ENCODE measurements at regions not wholly inside any gene's neighbourhood (a gene's known extent, or its start where the extent isn't known, plus 50 kb on each side); places are given as distances from the start of the nearest gene placed in this dataset.

DNA sequence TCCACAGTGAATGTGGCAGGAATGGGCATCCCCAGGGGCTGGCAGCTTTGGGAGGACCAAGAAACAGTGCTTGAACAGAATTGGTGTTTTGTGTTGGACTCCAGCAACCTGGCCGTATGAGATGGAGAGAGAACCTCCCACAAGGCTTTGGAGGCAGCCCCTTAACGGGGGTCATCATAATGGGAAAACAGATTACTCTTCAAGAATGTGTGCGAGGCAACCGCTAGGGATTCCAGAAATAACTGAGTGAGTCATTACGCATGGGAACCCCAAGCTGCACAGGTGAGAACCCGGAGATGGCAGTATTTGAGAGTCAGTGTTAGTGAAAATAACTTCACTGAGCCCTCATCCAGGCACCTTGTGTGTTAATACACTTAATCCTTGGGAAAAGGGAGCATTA, 567.8 kb upstream of the TBX3 start:
- no peak overlapping the region for H3K4me3 ChIP-seq (replicated peaks in 1 of 2; ENCODE audit: low read depth in 2 of 2, low read length in 2 of 2)
- TF ChIP-seq, protein P1, sequence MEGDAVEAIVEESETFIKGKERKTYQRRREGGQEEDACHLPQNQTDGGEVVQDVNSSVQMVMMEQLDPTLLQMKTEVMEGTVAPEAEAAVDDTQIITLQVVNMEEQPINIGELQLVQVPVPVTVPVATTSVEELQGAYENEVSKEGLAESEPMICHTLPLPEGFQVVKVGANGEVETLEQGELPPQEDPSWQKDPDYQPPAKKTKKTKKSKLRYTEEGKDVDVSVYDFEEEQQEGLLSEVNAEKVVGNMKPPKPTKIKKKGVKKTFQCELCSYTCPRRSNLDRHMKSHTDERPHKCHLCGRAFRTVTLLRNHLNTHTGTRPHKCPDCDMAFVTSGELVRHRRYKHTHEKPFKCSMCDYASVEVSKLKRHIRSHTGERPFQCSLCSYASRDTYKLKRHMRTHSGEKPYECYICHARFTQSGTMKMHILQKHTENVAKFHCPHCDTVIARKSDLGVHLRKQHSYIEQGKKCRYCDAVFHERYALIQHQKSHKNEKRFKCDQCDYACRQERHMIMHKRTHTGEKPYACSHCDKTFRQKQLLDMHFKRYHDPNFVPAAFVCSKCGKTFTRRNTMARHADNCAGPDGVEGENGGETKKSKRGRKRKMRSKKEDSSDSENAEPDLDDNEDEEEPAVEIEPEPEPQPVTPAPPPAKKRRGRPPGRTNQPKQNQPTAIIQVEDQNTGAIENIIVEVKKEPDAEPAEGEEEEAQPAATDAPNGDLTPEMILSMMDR (IDR thresholded peaks at IDR 0.05; ENCODE audit: low read depth, low read length): no peak
- no peak for DNase-seq (ENCODE audit: low read depth in 2 of 2)

GRCh38 chr12:115249671-115250278, 565.8 kb upstream of the TBX3 start:
- TF ChIP-seq, protein P1 (IDR thresholded peaks at IDR 0.05; ENCODE audit: low read depth, low read length): no peak
- H3K4me3 ChIP-seq (replicated peaks in 1 of 2; ENCODE audit: low read depth in 2 of 2, low read length in 2 of 2): no peak overlapping the region
- no peak for DNase-seq (ENCODE audit: low read depth in 2 of 2)

DNA sequence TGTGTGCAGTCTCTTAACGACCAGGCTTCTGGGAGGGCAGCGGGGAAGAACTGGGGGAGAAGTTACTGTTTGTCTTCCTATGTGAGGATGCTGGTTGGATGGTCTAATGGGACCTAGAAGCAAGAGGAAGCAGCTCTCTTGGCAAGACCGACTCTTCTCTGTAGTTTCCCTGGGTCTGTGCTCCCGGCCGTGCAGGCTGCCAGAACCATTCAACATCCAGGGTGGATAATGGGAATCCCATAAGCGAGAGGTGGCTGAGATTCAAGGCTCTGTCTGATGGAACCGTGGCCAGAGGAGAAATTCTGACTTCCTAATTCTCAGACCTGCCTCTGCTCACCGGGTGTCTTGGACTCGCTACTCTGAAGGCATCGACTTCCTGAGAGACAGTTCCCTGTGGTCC, 561.0 kb upstream of the TBX3 start:
- H3K4me3 ChIP-seq (replicated peaks in 1 of 2; ENCODE audit: low read depth in 2 of 2, low read length in 2 of 2): no peak overlapping the region
- TF ChIP-seq, protein P1 (IDR thresholded peaks at IDR 0.05; ENCODE audit: low read depth, low read length): no peak
- DNase-seq (ENCODE audit: low read depth in 2 of 2): no peak

GRCh38 chr12:115243933-115244628, 560.1 kb upstream of the TBX3 start:
- H3K4me3 ChIP-seq (replicated peaks in 1 of 2; ENCODE audit: low read depth in 2 of 2, low read length in 2 of 2): no peak overlapping the region
- no peak for DNase-seq (ENCODE audit: low read depth in 2 of 2)
- TF ChIP-seq, protein P1 (IDR thresholded peaks at IDR 0.05; ENCODE audit: low read depth, low read length): no peak

GRCh38 chr12:115240251-115240650, 556.3 kb upstream of the TBX3 start:
- TF ChIP-seq, protein P1 (IDR thresholded peaks at IDR 0.05; ENCODE audit: low read depth, low read length): no peak
- no peak overlapping the region for H3K4me3 ChIP-seq (replicated peaks in 1 of 2; ENCODE audit: low read depth in 2 of 2, low read length in 2 of 2)
- DNase-seq (ENCODE audit: low read depth in 2 of 2): no peak

DNA sequence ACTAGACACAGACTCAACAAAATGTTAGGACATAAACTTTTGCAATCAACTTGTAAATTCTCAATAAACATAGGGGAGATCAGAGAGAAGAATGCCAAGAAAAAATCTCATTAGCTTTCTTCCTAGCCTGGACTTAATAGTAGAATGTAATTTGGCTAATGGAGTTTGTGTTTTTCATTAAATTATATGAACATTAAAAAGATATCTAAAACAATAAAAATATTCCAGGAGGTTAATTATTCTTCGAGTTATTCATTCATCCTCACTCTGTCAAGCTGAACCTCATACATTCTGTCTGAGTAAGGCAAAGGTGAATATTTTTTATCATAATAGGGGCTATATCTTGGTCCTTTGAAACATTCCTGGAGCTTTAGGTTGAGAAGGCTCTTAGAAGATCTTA, 551.9 kb upstream of the TBX3 start:
- no peak for DNase-seq (ENCODE audit: low read depth in 2 of 2)
- TF ChIP-seq, protein P1 (IDR thresholded peaks at IDR 0.05; ENCODE audit: low read depth, low read length): no peak
- no peak overlapping the region for H3K4me3 ChIP-seq (replicated peaks in 1 of 2; ENCODE audit: low read depth in 2 of 2, low read length in 2 of 2)
